ENCODE measurements at regions not wholly inside any gene's neighbourhood (a gene's known extent, or its start where the extent isn't known, plus 50 kb on each side); places are given as distances from the start of the nearest gene placed in this dataset.

GRCh38 chr10:117928281-117928680, 118.5 kb downstream of the RAB11FIP2 start:
- no peak for DNase-seq (ENCODE audit: low read depth, low spot score)
- H3K4me3 ChIP-seq: no peak overlapping the region
- no peak for TF ChIP-seq FOXP2 (optimal IDR thresholded peaks at IDR 0.05; ENCODE audit: control extremely low read depth, extremely low read length, insufficient read depth)
- TF ChIP-seq POLR2AphosphoS5 (IDR thresholded peaks at IDR 0.05; ENCODE audit: borderline replicate concordance, low read depth, low read length): no peak
- TF ChIP-seq EZH2 (IDR thresholded peaks at IDR 0.05): no peak
- no peaks in the 10 kb centered on the region for H3K36me3 ChIP-seq (ENCODE audit: insufficient read depth, low read length)
- no peaks in the 10 kb centered on the region for H3K9me3 ChIP-seq (ENCODE audit: low read depth, low read length)
- no peak overlapping the region for H3K27ac ChIP-seq
- H3K9ac ChIP-seq (ENCODE audit: insufficient read length): no peak overlapping the region

- Histone ChIP-seq H3K36me3 (ENCODE audit: insufficient read depth, low read length) (no peaks in the 10 kb centered on the region), H3K27ac (no peak overlapping the region), H3K9me3 (ENCODE audit: low read depth, low read length) (no peaks in the 10 kb centered on the region), H3K9ac (ENCODE audit: insufficient read length) (no peak overlapping the region), H3K4me3 (no peak overlapping the region)
- DNase-seq (ENCODE audit: low read depth, low spot score): no peak
- no peak for TF ChIP-seq FOXP2 (optimal IDR thresholded peaks at IDR 0.05; ENCODE audit: control extremely low read depth, extremely low read length, insufficient read depth)
- TF ChIP-seq EZH2 (IDR thresholded peaks at IDR 0.05): no peak
- TF ChIP-seq POLR2AphosphoS5 (IDR thresholded peaks at IDR 0.05; ENCODE audit: borderline replicate concordance, low read depth, low read length): no peak
Measured at GRCh38 chr10:117928741-117929140, 118.0 kb downstream of the RAB11FIP2 start.

DNA sequence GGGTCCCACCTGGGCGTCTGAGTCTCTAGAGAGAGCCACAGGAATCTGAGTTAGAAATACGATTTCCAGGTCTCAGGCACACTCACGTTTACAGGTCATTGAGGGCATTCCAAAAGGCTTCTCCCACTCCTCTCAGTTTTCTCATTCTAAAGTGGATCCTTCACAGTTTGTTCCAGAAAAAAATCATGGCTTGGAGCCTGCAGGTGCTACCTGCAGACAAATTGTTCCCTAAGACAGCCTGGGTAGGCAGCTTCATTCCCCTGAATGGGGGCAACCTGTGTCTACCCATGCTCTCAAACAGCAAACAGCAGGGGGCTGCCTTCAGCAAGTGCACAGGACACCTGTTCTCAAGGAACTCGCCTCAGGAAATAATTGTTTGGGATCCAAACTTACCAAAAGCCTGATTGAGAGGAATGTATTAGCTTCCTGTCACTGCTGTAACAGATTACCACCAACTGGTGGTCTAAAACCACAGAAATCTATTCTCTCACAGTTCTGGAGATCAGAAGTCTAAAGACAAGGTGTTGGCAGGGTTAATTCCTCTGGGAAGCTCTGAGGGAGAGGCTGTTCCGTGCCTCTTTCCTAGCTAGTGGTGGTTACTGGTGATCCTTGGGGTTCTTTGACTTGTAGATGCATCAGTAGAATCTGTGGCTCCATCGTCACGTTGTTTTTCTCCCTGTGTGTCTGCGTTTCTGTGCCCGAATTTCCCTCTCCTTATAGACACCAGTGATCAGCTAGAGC, 117.2 kb downstream of the RAB11FIP2 start:
- H3K9me3 ChIP-seq (ENCODE audit: low read depth, low read length): no peaks in the 10 kb centered on the region
- TF ChIP-seq EZH2 (IDR thresholded peaks at IDR 0.05) (no peak), POLR2AphosphoS5 (IDR thresholded peaks at IDR 0.05; ENCODE audit: borderline replicate concordance, low read depth, low read length) (no peak), FOXP2 (optimal IDR thresholded peaks at IDR 0.05; ENCODE audit: control extremely low read depth, extremely low read length, insufficient read depth) (no peak)
- H3K4me3 ChIP-seq: no peak overlapping the region
- H3K36me3 ChIP-seq (ENCODE audit: insufficient read depth, low read length): no peaks in the 10 kb centered on the region
- no peak for DNase-seq (ENCODE audit: low read depth, low spot score)
- H3K9ac ChIP-seq (ENCODE audit: insufficient read length): no peak overlapping the region
- H3K27ac ChIP-seq: no peak overlapping the region

DNA sequence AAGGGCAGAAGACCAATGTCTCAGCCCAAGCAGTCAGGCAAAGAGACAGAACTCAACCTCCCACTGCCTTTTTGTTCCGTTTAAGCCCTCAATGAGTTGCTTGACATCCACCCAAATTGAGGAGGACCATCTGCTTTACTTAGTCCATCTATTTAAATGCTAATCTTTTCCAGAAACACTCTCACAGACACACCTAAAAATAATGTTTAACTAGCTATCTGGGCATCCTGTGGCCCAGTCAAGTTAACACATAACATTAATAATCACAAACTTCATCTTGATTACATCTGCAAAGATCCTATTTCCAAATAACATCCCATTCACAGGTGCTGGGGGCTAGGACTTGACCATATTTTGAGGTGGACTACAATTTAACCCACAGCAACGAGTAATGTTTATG, 115.7 kb downstream of the RAB11FIP2 start:
- H3K27ac ChIP-seq: no peak overlapping the region
- TF ChIP-seq EZH2 (IDR thresholded peaks at IDR 0.05) (no peak), FOXP2 (optimal IDR thresholded peaks at IDR 0.05; ENCODE audit: control extremely low read depth, extremely low read length, insufficient read depth) (no peak), POLR2AphosphoS5 (IDR thresholded peaks at IDR 0.05; ENCODE audit: borderline replicate concordance, low read depth, low read length) (no peak)
- H3K36me3 ChIP-seq (ENCODE audit: insufficient read depth, low read length): no peaks in the 10 kb centered on the region
- no peaks in the 10 kb centered on the region for H3K9me3 ChIP-seq (ENCODE audit: low read depth, low read length)
- no peak overlapping the region for H3K9ac ChIP-seq (ENCODE audit: insufficient read length)
- H3K4me3 ChIP-seq: no peak overlapping the region
- no peak for DNase-seq (ENCODE audit: low read depth, low spot score)

DNA sequence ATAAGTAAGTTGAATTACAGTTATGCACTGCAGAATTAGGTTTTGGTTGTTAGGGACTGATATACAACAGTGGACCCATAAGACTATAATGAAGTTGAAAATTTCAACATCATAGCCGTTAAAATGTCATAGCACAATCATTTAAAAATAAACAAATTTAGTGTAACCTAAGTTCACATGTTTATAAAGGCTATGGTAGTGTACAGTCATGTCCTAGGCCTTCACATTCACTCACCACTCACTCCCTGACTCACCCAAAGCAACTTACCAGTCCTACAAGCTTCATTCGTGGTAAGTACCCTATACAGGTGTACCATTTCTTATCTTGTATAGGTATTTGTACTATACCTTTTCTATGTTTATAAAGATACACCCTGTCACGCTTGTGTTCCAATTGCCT, 113.7 kb downstream of the RAB11FIP2 start:
- no peak for DNase-seq (ENCODE audit: low read depth, low spot score)
- H3K9ac ChIP-seq (ENCODE audit: insufficient read length): no peak overlapping the region
- H3K4me3 ChIP-seq: no peak overlapping the region
- no peak overlapping the region for H3K27ac ChIP-seq
- no peak for TF ChIP-seq EZH2 (IDR thresholded peaks at IDR 0.05)
- TF ChIP-seq FOXP2 (optimal IDR thresholded peaks at IDR 0.05; ENCODE audit: control extremely low read depth, extremely low read length, insufficient read depth): no peak
- TF ChIP-seq POLR2AphosphoS5 (IDR thresholded peaks at IDR 0.05; ENCODE audit: borderline replicate concordance, low read depth, low read length): no peak
- no peaks in the 10 kb centered on the region for H3K9me3 ChIP-seq (ENCODE audit: low read depth, low read length)
- no peaks in the 10 kb centered on the region for H3K36me3 ChIP-seq (ENCODE audit: insufficient read depth, low read length)

- TF ChIP-seq POLR2AphosphoS5 (IDR thresholded peaks at IDR 0.05; ENCODE audit: borderline replicate concordance, low read depth, low read length) (no peak), FOXP2 (optimal IDR thresholded peaks at IDR 0.05; ENCODE audit: control extremely low read depth, extremely low read length, insufficient read depth) (no peak), EZH2 (IDR thresholded peaks at IDR 0.05) (no peak)
- H3K4me3 ChIP-seq: no peak overlapping the region
- no peak overlapping the region for H3K9ac ChIP-seq (ENCODE audit: insufficient read length)
- DNase-seq (ENCODE audit: low read depth, low spot score): no peak
- no peak overlapping the region for H3K27ac ChIP-seq
- H3K36me3 ChIP-seq (ENCODE audit: insufficient read depth, low read length): no peaks in the 10 kb centered on the region
- H3K9me3 ChIP-seq (ENCODE audit: low read depth, low read length): no peaks in the 10 kb centered on the region
Measured at GRCh38 chr10:117934477-117934876, 112.3 kb downstream of the RAB11FIP2 start.

DNA sequence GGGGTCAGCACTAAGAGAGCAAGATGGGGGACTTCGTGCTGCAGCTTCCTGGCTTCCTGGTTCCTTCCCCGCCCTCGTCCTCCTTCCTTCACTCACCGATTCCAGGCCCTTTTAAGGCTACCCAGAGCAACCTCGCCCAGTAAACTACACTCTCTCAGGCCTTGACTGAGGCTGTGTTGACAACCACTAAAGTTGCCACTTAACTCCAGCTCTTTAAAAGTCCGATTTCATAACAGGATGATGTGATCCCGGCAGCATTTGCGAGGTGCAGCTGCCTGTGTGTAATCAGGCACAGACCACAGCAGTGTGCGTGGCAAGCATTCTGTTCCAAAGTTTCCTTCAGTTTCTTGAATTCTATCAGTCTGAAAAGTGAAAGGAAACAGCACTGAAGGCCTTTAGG, 110.6 kb downstream of the RAB11FIP2 start:
- TF ChIP-seq FOXP2 (optimal IDR thresholded peaks at IDR 0.05; ENCODE audit: control extremely low read depth, extremely low read length, insufficient read depth) (no peak), POLR2AphosphoS5 (IDR thresholded peaks at IDR 0.05; ENCODE audit: borderline replicate concordance, low read depth, low read length) (no peak), EZH2 (IDR thresholded peaks at IDR 0.05) (no peak)
- no peak for DNase-seq (ENCODE audit: low read depth, low spot score)
- Histone ChIP-seq H3K9me3 (ENCODE audit: low read depth, low read length) (no peaks in the 10 kb centered on the region), H3K9ac (ENCODE audit: insufficient read length) (no peak overlapping the region), H3K4me3 (no peak overlapping the region), H3K27ac (no peak overlapping the region), H3K36me3 (ENCODE audit: insufficient read depth, low read length) (no peaks in the 10 kb centered on the region)

DNA sequence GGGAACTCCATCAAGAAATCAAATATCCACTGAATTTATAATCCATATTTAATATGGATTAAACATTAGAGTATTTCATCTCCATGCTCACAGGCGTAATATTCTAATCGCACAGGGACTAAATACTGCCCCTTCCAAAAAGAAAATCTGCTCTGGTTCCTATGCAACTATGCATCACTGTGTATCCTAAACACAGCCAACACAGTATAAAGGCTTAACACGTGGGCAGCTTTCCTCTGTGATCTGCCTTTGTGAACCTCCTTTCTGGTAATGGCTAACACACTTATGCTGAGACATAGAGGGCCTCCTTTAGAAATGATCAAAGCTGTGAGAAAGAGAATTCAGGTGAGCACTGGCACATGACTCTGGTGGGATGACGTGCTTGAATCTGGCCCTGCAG, 110.2 kb downstream of the RAB11FIP2 start:
- no peak for DNase-seq (ENCODE audit: low read depth, low spot score)
- Histone ChIP-seq H3K9me3 (ENCODE audit: low read depth, low read length) (no peaks in the 10 kb centered on the region), H3K36me3 (ENCODE audit: insufficient read depth, low read length) (no peaks in the 10 kb centered on the region), H3K4me3 (no peak overlapping the region), H3K9ac (ENCODE audit: insufficient read length) (no peak overlapping the region), H3K27ac (no peak overlapping the region)
- TF ChIP-seq POLR2AphosphoS5 (IDR thresholded peaks at IDR 0.05; ENCODE audit: borderline replicate concordance, low read depth, low read length): no peak
- no peak for TF ChIP-seq FOXP2 (optimal IDR thresholded peaks at IDR 0.05; ENCODE audit: control extremely low read depth, extremely low read length, insufficient read depth)
- TF ChIP-seq EZH2 (IDR thresholded peaks at IDR 0.05): no peak

- H3K36me3 ChIP-seq (ENCODE audit: insufficient read depth, low read length): no peaks in the 10 kb centered on the region
- H3K9me3 ChIP-seq (ENCODE audit: low read depth, low read length): no peaks in the 10 kb centered on the region
- no peak overlapping the region for H3K9ac ChIP-seq (ENCODE audit: insufficient read length)
- H3K4me3 ChIP-seq: no peak overlapping the region
- TF ChIP-seq POLR2AphosphoS5 (IDR thresholded peaks at IDR 0.05; ENCODE audit: borderline replicate concordance, low read depth, low read length) (no peak), FOXP2 (optimal IDR thresholded peaks at IDR 0.05; ENCODE audit: control extremely low read depth, extremely low read length, insufficient read depth) (no peak), EZH2 (IDR thresholded peaks at IDR 0.05) (no peak)
- DNase-seq (ENCODE audit: low read depth, low spot score): no peak
- no peak overlapping the region for H3K27ac ChIP-seq
Measured at GRCh38 chr10:117936976-117937375, 109.8 kb downstream of the RAB11FIP2 start.
